Keratinocyte (primary cell): ENCODE measurements at regions not wholly inside any gene's neighbourhood (a gene's known extent, or its start where the extent isn't known, plus 50 kb on each side); places are given as distances from the start of the nearest gene placed in this dataset.

ENCODE experiments used
- EZH2 ChIP-seq: IDR thresholded peaks from one replicate; pipeline ENCODE4 v1.6.1; 2012; ENCODE audit warnings: inconsistent platforms, mild to moderate bottlenecking, low read length, moderate library complexity
- TF ChIP-seq, protein P1 (sequence below), 3 experiments: IDR thresholded peaks in 1 of 3; conservative IDR thresholded peaks in 1 of 3; optimal IDR thresholded peaks in 1 of 3; 2 replicates in 2 of 3; 3 replicates in 1 of 3; pipeline versions ENCODE3 to v1.5.1; 2011; ENCODE audit warnings: low read length in 3 of 3, mild to moderate bottlenecking in 3 of 3, moderate library complexity in 2 of 3, control low read depth in 1 of 3, inconsistent platforms in 1 of 3; ENCODE audit not compliant: insufficient read depth in 2 of 3; ENCODE audit errors: extremely low read depth in 1 of 3

DNA sequence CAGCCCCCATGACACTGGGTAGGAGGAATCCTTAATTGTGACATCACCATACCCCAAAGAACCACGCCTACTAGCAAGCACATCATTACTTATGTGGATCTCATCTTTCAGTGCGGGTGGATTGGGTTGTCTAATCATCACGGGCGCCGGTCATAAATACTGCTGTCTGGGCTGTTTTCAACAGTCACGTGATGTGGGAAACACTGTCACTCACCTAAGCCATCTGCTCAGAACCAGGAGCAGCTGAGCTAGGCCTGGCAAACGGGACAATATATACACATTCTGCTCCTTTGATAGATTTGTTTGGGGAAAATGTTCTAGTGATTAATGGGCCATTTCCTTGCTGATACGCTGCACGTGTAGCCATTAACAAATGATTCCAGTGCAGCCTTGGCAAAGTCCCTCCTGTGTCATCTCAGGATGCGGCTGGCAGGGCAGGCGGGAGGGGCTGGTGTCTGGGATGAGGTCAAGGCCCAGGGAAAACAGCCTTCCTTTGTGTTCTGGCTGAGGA, 145.9 kb upstream of the COPS8 start:
- TF ChIP-seq, protein P1, sequence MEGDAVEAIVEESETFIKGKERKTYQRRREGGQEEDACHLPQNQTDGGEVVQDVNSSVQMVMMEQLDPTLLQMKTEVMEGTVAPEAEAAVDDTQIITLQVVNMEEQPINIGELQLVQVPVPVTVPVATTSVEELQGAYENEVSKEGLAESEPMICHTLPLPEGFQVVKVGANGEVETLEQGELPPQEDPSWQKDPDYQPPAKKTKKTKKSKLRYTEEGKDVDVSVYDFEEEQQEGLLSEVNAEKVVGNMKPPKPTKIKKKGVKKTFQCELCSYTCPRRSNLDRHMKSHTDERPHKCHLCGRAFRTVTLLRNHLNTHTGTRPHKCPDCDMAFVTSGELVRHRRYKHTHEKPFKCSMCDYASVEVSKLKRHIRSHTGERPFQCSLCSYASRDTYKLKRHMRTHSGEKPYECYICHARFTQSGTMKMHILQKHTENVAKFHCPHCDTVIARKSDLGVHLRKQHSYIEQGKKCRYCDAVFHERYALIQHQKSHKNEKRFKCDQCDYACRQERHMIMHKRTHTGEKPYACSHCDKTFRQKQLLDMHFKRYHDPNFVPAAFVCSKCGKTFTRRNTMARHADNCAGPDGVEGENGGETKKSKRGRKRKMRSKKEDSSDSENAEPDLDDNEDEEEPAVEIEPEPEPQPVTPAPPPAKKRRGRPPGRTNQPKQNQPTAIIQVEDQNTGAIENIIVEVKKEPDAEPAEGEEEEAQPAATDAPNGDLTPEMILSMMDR (optimal IDR thresholded peaks at IDR 0.05 in 1 of 3, IDR thresholded peaks at IDR 0.05 in 1 of 3, conservative IDR thresholded peaks at IDR 0.05 in 1 of 3; ENCODE audit: extremely low read depth in 1 of 3, insufficient read depth in 2 of 3, low read length in 3 of 3): no peak
- no peak for TF ChIP-seq EZH2
